ENCODE measurements at regions not wholly inside any gene's neighbourhood (a gene's known extent, or its start where the extent isn't known, plus 50 kb on each side); places are given as distances from the start of the nearest gene placed in this dataset.

GRCh38 chr5:52283221-52283620 lies 504.5 kb upstream of the ITGA1 start:
- TF ChIP-seq ZBTB7A (IDR thresholded peaks at IDR 0.05; ENCODE audit: low read depth) = no peak
- TF ChIP-seq REST (IDR thresholded peaks at IDR 0.05; ENCODE audit: low read depth) = no peak

GRCh38 chr5:52300703-52301372 lies 486.9 kb upstream of the ITGA1 start:
- TF ChIP-seq EP300 (IDR thresholded peaks at IDR 0.05; ENCODE audit: borderline replicate concordance) (no peak), TEAD4 (IDR thresholded peaks at IDR 0.05) (no peak), FOXM1 (IDR thresholded peaks at IDR 0.05; ENCODE audit: borderline replicate concordance, low read depth) (no peak), ZBTB7A (IDR thresholded peaks at IDR 0.05; ENCODE audit: low read depth) (no peak), EGR1 (IDR thresholded peaks at IDR 0.05) (no peak), REST (IDR thresholded peaks at IDR 0.05; ENCODE audit: low read depth) (no peak), TCF12 (IDR thresholded peaks at IDR 0.05; ENCODE audit: low read depth) (no peak), TAF1 (IDR thresholded peaks at IDR 0.05; ENCODE audit: low read depth) (no peak), YY1 (IDR thresholded peaks at IDR 0.05; ENCODE audit: low read depth) (no peak), NFIC (IDR thresholded peaks at IDR 0.05) (no peak), CREB1 (IDR thresholded peaks at IDR 0.05; ENCODE audit: low read depth) (no peak), USF1 (IDR thresholded peaks at IDR 0.05) (no peak)

GRCh38 chr5:52328220-52328806 lies 459.4 kb upstream of the ITGA1 start:
- TF ChIP-seq CEBPB (IDR thresholded peaks at IDR 0.05) (no peak), FOXM1 (IDR thresholded peaks at IDR 0.05; ENCODE audit: borderline replicate concordance, low read depth) (no peak)

GRCh38 chr5:52331725-52332124 lies 456.0 kb upstream of the ITGA1 start:
- no peak for TF ChIP-seq TAF1 (IDR thresholded peaks at IDR 0.05; ENCODE audit: low read depth)
- TF ChIP-seq EGR1 (IDR thresholded peaks at IDR 0.05) = no peak
- no peak for TF ChIP-seq USF1 (IDR thresholded peaks at IDR 0.05)
- no peak for TF ChIP-seq CREB1 (IDR thresholded peaks at IDR 0.05; ENCODE audit: low read depth)
- no peak for TF ChIP-seq EP300 (IDR thresholded peaks at IDR 0.05; ENCODE audit: borderline replicate concordance)
- no peak for TF ChIP-seq ZBTB7A (IDR thresholded peaks at IDR 0.05; ENCODE audit: low read depth)

- TF ChIP-seq EP300 (IDR thresholded peaks at IDR 0.05; ENCODE audit: borderline replicate concordance) = no peak
- no peak for TF ChIP-seq ZBTB7A (IDR thresholded peaks at IDR 0.05; ENCODE audit: low read depth)
- no peak for TF ChIP-seq EGR1 (IDR thresholded peaks at IDR 0.05)
Measured at GRCh38 chr5:52334367-52334766, 453.3 kb upstream of the ITGA1 start.

GRCh38 chr5:52339285-52339684 lies 448.4 kb upstream of the ITGA1 start:
- TF ChIP-seq ZBTB7A (IDR thresholded peaks at IDR 0.05; ENCODE audit: low read depth) (no peak), TCF12 (IDR thresholded peaks at IDR 0.05; ENCODE audit: low read depth) (no peak), EP300 (IDR thresholded peaks at IDR 0.05; ENCODE audit: borderline replicate concordance) (no peak), MAX (IDR thresholded peaks at IDR 0.05) (no peak), YY1 (IDR thresholded peaks at IDR 0.05; ENCODE audit: low read depth) (no peak), CREB1 (IDR thresholded peaks at IDR 0.05; ENCODE audit: low read depth) (no peak), RAD21 (IDR thresholded peaks at IDR 0.05; ENCODE audit: low read depth) (no peak), REST (IDR thresholded peaks at IDR 0.05; ENCODE audit: low read depth) (no peak), EGR1 (IDR thresholded peaks at IDR 0.05) (no peak), USF1 (IDR thresholded peaks at IDR 0.05) (no peak), CEBPB (IDR thresholded peaks at IDR 0.05) (no peak), TEAD4 (IDR thresholded peaks at IDR 0.05) (no peak), FOXM1 (IDR thresholded peaks at IDR 0.05; ENCODE audit: borderline replicate concordance, low read depth) (no peak), NFIC (IDR thresholded peaks at IDR 0.05) (no peak), TAF1 (IDR thresholded peaks at IDR 0.05; ENCODE audit: low read depth) (no peak)

Measured in Ishikawa (cell line).